NCI-H2081 (cell line): ENCODE measurements at regions not wholly inside any gene's neighbourhood (a gene's known extent, or its start where the extent isn't known, plus 50 kb on each side); places are given as distances from the start of the nearest gene placed in this dataset.
A peak's percentile ranks its signal among the peaks of the same experiment; 100 is the strongest.

Experiments used
- DNase-seq, 2 experiments: peaks; one replicate each; lab custom pipeline; 2025; lab: John Stamatoyannopoulos, UW

DNA sequence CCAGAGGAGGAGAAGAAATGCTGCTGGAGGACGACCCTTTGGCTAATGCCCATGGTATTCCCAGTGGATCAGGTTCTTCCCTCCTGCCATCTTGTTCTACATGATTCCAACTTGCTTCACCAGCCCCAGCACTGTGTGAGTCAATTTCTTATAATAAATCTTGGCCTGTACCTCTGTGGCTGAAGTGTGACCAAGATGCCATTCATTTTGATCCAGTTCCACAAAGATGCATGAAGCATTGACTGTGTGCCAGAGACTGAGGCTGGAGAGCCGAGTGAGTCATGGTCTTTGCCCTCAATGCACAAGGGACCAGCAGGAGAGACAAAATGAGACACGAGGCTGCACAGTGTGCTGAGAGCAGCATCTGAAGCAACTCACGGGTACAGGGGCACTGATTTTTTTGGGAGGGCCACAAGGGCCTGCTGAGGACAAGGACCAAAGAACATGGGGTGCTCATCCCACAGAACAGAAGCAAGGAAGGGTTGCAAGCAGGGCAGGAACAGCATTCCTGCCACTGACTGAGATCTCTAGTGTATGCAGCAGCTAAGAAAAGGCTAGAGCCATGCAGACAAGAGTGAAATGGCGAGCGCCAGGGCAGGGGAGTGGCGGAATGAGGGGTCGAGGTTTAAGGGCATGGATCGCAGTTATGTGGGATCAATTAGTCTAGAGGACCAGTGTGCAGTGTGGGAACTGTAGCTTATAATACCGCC is 207.0 kb downstream of the THBS2 start:
- DNase-seq = no peak

DNA sequence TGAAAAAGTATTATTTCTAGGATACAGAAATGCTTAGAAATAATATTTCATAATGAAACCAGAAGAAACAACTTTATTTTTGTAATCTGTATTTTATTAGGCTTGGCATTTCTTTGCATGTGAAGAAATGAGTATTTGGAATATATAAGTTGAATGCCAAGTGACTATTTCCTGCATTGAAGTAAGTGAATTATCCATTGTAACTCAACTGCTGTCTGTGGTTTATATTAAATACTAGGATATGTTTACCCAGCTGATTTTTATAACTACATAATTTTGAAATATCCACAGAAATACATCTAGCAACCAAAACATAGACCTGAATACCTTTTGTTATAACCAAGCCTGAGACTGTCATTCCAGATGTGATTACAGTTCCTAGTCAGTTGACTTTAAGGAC is 207.6 kb downstream of the THBS2 start:
- peak in 1 of 2 experiments; percentile 4 for DNase-seq

- DNase-seq = peak; percentile 78 to 92
Measured at GRCh38 chr6:169045486-169045885, 208.2 kb downstream of the THBS2 start.

DNA sequence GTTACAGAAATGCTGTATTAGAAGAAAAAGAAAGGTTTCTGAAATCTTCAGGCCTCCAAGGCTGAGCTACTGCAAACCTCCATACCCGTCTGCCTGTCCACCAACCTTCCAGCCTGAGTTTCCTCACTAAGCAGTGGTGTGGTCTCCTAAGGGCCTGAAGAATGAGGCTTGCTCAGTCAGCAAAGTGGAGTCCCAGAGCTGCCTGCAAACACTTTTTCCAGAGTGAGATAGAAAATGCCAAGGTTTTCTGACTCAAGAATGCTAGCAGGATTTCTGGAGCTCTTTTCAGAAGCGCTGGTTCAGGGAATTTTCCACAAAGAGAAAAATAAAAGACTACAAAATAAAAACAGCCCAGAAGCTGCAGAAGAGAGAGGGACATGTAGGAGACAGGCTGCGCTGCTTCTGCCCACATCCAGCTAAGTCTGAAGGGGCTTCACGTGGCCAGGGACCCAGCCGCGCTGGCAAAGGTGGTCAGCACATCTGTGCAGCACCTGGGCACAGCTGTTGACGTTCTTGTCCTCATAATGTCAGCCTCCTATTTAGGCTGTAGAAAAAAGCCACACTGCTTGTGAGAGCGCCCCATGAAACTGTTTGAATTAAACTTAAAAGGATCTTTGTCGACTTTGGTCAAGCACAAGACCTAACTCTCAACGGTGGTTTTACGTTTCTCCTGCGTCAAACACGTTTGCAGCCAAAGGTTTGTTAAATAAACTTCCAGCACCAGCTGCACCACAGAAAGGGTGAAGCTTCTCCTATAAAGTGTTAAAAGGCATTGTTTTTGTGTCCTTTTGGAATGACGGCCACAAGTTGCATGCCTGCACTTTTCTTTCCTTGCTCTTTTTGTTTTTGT is 209.0 kb downstream of the THBS2 start:
- DNase-seq = no peak

DNA sequence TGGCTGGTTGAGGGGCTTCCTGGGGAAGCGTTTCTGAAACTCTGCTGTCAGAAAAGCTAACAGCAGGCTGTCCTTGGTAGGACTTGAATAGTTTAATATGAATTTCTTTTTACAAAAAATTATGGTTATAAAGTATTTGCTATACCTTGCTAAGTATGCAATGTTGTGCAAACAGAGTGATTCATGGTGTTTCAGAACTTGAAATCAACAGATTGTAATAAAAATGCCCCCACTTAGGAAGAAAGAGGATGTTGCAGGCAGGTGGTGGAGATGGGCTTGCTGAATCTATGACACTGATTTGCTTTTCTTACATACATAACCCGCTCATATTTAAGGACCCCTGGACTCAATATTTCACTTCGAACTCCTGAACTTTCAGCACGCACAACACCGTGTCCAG is 211.6 kb downstream of the THBS2 start:
- no peak for DNase-seq

- no peak for DNase-seq
Measured at GRCh38 chr6:169041078-169041477, 212.6 kb downstream of the THBS2 start.

DNA sequence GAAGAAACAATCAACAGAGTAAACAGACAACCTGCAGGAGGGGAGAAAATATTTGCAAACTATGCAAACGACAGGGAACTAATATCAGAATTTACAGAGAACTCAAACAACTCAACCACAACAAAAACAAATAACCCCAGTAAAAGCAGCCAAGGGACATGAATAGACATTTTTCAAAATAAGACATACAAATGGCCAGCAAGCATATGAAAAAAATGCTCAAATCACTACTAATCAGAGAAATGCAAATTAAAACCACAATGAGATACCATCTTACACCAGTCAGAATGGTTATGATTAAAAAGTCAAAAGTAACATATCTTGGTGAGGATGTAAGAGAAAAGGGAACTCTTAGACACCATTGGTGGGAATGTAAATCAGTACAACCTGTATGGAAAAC is 215.0 kb downstream of the THBS2 start:
- no peak for DNase-seq

GRCh38 chr6:169035385-169036240 is 218.0 kb downstream of the THBS2 start:
- DNase-seq = no peak

GRCh38 chr6:169034516-169035167 is 219.0 kb downstream of the THBS2 start:
- no peak for DNase-seq

GRCh38 chr6:169029861-169030260 is 223.8 kb downstream of the THBS2 start:
- DNase-seq = no peak

DNA sequence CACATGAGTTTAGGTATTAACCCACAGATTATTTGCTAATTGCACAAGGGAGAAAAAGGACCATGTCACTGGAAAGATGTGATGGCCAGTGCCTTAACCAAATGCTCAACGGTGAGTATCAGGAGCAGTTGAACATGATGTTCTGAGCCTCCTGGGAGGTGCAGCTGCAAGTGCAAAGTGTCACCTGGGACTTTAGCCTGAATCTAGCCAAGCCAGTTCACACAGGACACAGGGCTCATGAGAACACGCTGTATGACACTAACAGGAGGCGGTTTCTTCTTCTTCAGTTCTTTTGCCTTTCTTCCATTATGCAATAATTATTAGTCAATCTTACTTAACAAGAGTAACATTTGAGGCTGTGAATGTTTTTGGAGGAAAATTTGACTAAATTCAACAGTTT is 225.3 kb downstream of the THBS2 start:
- DNase-seq = no peak

DNA sequence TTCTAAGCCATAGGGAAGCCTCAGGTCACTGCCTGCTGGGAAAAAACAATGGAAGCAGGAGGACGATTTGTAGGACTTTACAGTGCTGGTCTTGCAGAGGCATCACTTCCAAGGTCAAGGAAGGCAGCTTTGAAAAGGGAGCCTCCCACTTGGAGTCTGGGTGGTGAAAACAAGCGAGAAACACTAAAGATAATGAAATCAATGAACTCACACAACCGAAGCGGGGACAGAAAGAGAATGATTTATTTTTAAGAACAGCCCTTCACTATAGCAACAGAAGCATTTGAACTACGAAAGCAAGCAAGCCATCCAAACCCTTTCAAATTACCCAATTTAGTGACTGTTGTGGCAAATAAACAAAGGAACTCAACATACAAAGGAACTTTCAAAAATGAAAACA is 227.5 kb downstream of the THBS2 start:
- no peak for DNase-seq

GRCh38 chr6:169024047-169024660 is 229.5 kb downstream of the THBS2 start:
- DNase-seq = no peak

DNA sequence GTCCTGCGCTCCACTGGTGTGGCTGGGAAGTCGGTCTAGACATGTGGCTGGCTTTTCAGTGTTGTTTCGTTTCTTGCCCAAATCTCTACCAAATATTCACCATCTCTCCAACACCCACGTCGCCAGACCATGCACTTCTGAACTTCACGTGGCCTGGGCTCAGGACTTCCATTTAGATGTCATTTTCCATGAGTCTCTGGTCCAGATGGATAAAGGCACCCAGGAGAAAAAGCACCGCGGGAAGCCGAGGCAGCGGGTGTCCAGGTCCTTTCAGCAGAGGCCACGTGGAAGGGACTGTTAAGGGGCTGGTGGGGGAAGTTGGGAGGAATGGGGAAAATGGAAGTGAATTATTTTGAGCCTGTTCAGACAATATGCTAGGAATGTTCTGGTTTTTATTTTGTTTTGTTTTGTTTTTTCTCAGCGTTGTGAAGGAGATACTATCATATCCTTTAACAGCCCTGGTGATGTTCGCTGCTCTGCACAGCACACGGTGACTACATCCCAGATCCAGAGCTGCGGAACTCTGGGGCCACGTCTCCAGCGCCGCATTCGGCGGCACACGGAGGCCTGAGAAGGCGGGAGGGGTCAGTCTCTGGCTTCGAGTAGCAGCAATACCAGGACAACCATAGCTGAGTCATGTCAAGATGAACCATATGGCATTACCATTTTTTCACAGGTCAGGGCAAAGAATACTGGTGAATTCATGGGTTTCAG is 230.3 kb downstream of the THBS2 start:
- no peak for DNase-seq

GRCh38 chr6:169022079-169022478 is 231.6 kb downstream of the THBS2 start:
- no peak for DNase-seq

GRCh38 chr6:169020821-169021220 is 232.8 kb downstream of the THBS2 start:
- DNase-seq = no peak

DNA sequence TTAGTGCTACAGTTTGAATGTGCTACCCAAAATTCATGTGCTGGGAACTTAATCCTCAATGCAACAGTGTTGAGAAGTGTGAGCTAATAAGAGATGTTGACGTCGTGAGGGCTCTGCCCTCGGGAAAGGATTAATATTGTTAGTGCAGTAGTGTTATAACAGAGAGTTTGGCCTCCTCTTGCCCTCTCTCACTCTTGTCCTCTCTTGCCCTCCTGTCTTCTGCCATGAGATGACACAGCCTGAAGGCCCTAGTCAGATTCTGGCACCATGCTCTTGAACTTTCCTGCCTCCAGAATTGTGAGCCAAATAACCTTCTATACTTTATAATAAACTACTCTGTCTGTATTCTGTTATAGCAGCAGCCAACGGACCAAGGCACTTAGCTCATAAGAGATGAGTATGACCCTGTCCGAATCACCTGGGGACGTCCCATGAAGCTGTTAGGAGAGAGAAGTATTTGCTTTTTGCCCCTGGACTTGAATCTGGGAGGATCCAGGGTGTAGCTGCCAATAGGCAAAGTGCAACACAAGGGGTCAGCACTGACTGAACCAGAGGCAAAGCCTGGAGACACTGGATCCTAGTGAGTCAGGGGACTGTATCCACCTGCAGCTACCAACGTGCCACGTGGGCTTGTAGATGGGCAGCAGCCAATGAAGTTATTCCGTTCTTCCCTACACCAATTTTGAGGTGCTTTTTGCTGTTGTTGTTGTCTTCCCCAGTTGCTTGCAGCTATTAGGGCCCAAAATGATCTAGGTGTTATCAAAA is 233.7 kb downstream of the THBS2 start:
- no peak for DNase-seq

- no peak for DNase-seq
Measured at GRCh38 chr6:169019111-169019510, 234.5 kb downstream of the THBS2 start.

- no peak for DNase-seq
Measured at GRCh38 chr6:169016758-169017157, 236.9 kb downstream of the THBS2 start.
